Psoas muscle (tissue), 7 donors: ENCODE measurements at regions not wholly inside any gene's neighbourhood (a gene's known extent, or its start where the extent isn't known, plus 50 kb on each side); places are given as distances from the start of the nearest gene placed in this dataset.

ENCODE experiments used
- ATAC-seq, 4 donors: fragments of 200-7000 bp; cut with Tn5 transposase; one replicate each; pipeline ENCODE4 v1.9.1; 2020; ENCODE audit warnings: moderate library complexity in 3 of 4, mild to moderate bottlenecking in 2 of 4
- DNase-seq, 2 donors: peaks; one replicate each; pipeline ENCODE4 v3.0.0-alpha.2; 2020
- H3K27ac ChIP-seq: fragments of 200-600 bp; one replicate; pipeline ENCODE4 v1.8.0; 2022
- H3K27me3 ChIP-seq, 3 donors: fragments of 200-600 bp in 1 of 3; one replicate each; pipeline versions ENCODE4 v1.6.1 to v1.8.0; 2013 to 2022; ENCODE audit warnings: low read length in 2 of 3, mild to moderate bottlenecking in 2 of 3, moderate library complexity in 1 of 3; ENCODE audit not compliant: insufficient read depth in 3 of 3
- H3K36me3 ChIP-seq, 2 donors: fragments of 200-600 bp in 1 of 2; one replicate each; pipeline versions ENCODE4 v1.6.1 to v1.8.0; 2013 to 2022; ENCODE audit warnings: low read depth in 1 of 2, mild to moderate bottlenecking in 1 of 2, moderate library complexity in 1 of 2; ENCODE audit not compliant: insufficient read depth in 1 of 2
- H3K4me1 ChIP-seq: fragments of 200-600 bp; one replicate; pipeline ENCODE4 v1.8.0; 2022
- H3K4me3 ChIP-seq: fragments of 200-600 bp; one replicate; pipeline ENCODE4 v1.8.0; 2022; ENCODE audit warnings: mild to moderate bottlenecking
- H3K9me3 ChIP-seq: fragments of 200-600 bp; one replicate; pipeline ENCODE4 v1.8.0; 2022
- CTCF ChIP-seq: fragments of 200-600 bp; IDR thresholded peaks from one replicate; pipeline ENCODE4 v1.8.0; 2022; ENCODE audit warnings: antibody characterized with exemption
- WGBS, 3 donors: extraction: QIAGEN DNeasy Blood & Tissue Kit; methylation state at CpG; one replicate each; pipeline versions ENCODE4 v1.1.6 to v1.1.7; 2013; 5-methylcytosine and 5-hydroxymethylcytosine counted together
- intact Hi-C, 2 donors: fragments of 100-400 bp; cut with DNase I; formaldehyde crosslinking; loops; one replicate each; pipeline versions ENCODE4 v1.11.0 to v1.14.2; 2022
- donor health status: healthy with polysubstance abuse.
- donor health status: DM: no; HTN: no; CAD: no; lungs with moderate emphysema.
- donor health status: Bipolar disorder and iron deficiency.
- donor health status: healthy.
- donor health status: DM: yes; HTN: yes; CAD: no.
- donor health status: DM: no; HTN: no; CAD: no.
- donor health status: DM: yes; HTN: yes; CAD: no.

GRCh38 chr11:10936626-10937384 lies 79.0 kb upstream of the ZBED5 start:
- intact Hi-C loops, result loop anchor here in 1 of 2 donors (10.0 kb wide), 2 partner anchors 328 to 848 kb away; no protein-coding TSS in a partner anchor
- H3K4me3 ChIP-seq, result no peak overlapping the region
- TF ChIP-seq CTCF, result no peak
- H3K4me1 ChIP-seq, result peaks cover 9% of the 10 kb centered on the region
- no peaks in the 10 kb centered on the region for H3K27me3 ChIP-seq
- no peak overlapping the region for H3K27ac ChIP-seq
- no peak for DNase-seq
- no peaks in the 10 kb centered on the region for H3K36me3 ChIP-seq
- H3K9me3 ChIP-seq, result no peaks in the 10 kb centered on the region
- WGBS, 3 donors, result 90 to 95% (median 93%) methylated on average over 5 of the region's 5 CpGs
- ATAC-seq, result no peak

GRCh38 chr11:10935015-10935559 lies 77.2 kb upstream of the ZBED5 start:
- H3K9me3 ChIP-seq, result no peaks in the 10 kb centered on the region
- TF ChIP-seq CTCF, result no peak
- DNase-seq (no peak), ATAC-seq (no peak)
- no peak overlapping the region for H3K27ac ChIP-seq
- H3K4me3 ChIP-seq, result no peak overlapping the region
- 92 to 95% (median 95%) methylated on average over 7 of the region's 7 CpGs for WGBS, 3 donors
- intact Hi-C loops, result loop anchor here in 1 of 2 donors (10.0 kb wide), 2 partner anchors 330 to 850 kb away; no protein-coding TSS in a partner anchor
- no peaks in the 10 kb centered on the region for H3K27me3 ChIP-seq
- H3K36me3 ChIP-seq, result no peaks in the 10 kb centered on the region
- H3K4me1 ChIP-seq, result no peaks in the 10 kb centered on the region

GRCh38 chr11:10934293-10934860 lies 76.5 kb upstream of the ZBED5 start:
- 14 to 27% (median 15%) methylated on average over 9 of the region's 9 CpGs for WGBS, 3 donors
- intact Hi-C loops, result loop anchor here (1.0 to 10.0 kb wide), 4 partner anchors 87 to 853 kb away; no protein-coding TSS in a partner anchor
- Histone ChIP-seq H3K4me3 (peak overlapping the region; percentile 63), H3K27ac (peak overlapping the region; percentile 65), H3K27me3 (no peaks in the 10 kb centered on the region), H3K36me3 (no peaks in the 10 kb centered on the region), H3K9me3 (no peaks in the 10 kb centered on the region), H3K4me1 (no peaks in the 10 kb centered on the region)
- TF ChIP-seq CTCF, result no peak
- ATAC-seq (no peak), DNase-seq (no peak)

- DNase-seq (peak; percentile 89 to 94), ATAC-seq (peak; percentile 87 to 91 (median 90))
- peak overlapping the region; percentile 63 for H3K4me3 ChIP-seq
- peak; percentile 99 for TF ChIP-seq CTCF
- 6 to 7% (median 6%) methylated on average over 20 of the region's 20 CpGs for WGBS, 3 donors
- no peaks in the 10 kb centered on the region for H3K36me3 ChIP-seq
- no peaks in the 10 kb centered on the region for H3K4me1 ChIP-seq
- H3K9me3 ChIP-seq, result no peaks in the 10 kb centered on the region
- no peaks in the 10 kb centered on the region for H3K27me3 ChIP-seq
- H3K27ac ChIP-seq, result peak overlapping the region; percentile 65
- intact Hi-C loops, result loop anchor here (1.0 to 10.0 kb wide), 5 partner anchors 88 to 854 kb away; no protein-coding TSS in a partner anchor
Measured at GRCh38 chr11:10933455-10934292, 75.8 kb upstream of the ZBED5 start.
